ENCODE measurements at regions not wholly inside any gene's neighbourhood (a gene's known extent, or its start where the extent isn't known, plus 50 kb on each side); places are given as distances from the start of the nearest gene placed in this dataset.
"Not testable (repeated sequence)": the region's sequence is repeated elsewhere in the genome, so short reads cannot be mapped to it uniquely, and the experiment has no call there.

- not testable (repeated sequence) for H3K4me1 Mint-ChIP-seq (ENCODE audit: low read depth); H3K27ac Mint-ChIP-seq (ENCODE audit: unreplicated experiment); H3K36me3 Mint-ChIP-seq (ENCODE audit: low read depth); H3K9me3 Mint-ChIP-seq (ENCODE audit: low read depth); H3K4me3 Mint-ChIP-seq (ENCODE audit: unreplicated experiment); DNase-seq (ENCODE audit: low spot score); H3K27me3 Mint-ChIP-seq (ENCODE audit: low read depth)
Measured at GRCh38 chr10:46810222-46810621, 101.0 kb upstream of the PTPN20 start.

- not testable (repeated sequence) for H3K4me1 Mint-ChIP-seq (ENCODE audit: low read depth); H3K36me3 Mint-ChIP-seq (ENCODE audit: low read depth); DNase-seq (ENCODE audit: low spot score); H3K27me3 Mint-ChIP-seq (ENCODE audit: low read depth); H3K27ac Mint-ChIP-seq (ENCODE audit: unreplicated experiment); H3K4me3 Mint-ChIP-seq (ENCODE audit: unreplicated experiment); H3K9me3 Mint-ChIP-seq (ENCODE audit: low read depth)
Measured at GRCh38 chr10:46816126-46816525, 95.1 kb upstream of the PTPN20 start.

- not testable (repeated sequence) for H3K27ac Mint-ChIP-seq (ENCODE audit: unreplicated experiment); DNase-seq (ENCODE audit: low spot score); H3K27me3 Mint-ChIP-seq (ENCODE audit: low read depth); H3K36me3 Mint-ChIP-seq (ENCODE audit: low read depth); H3K4me1 Mint-ChIP-seq (ENCODE audit: low read depth); H3K9me3 Mint-ChIP-seq (ENCODE audit: low read depth); H3K4me3 Mint-ChIP-seq (ENCODE audit: unreplicated experiment)
Measured at GRCh38 chr10:46840393-46841050, 70.7 kb upstream of the PTPN20 start.

GRCh38 chr10:46841051-46841593 lies 70.1 kb upstream of the PTPN20 start:
- not testable (repeated sequence) for H3K27ac Mint-ChIP-seq (ENCODE audit: unreplicated experiment); H3K27me3 Mint-ChIP-seq (ENCODE audit: low read depth); H3K36me3 Mint-ChIP-seq (ENCODE audit: low read depth); DNase-seq (ENCODE audit: low spot score); H3K4me3 Mint-ChIP-seq (ENCODE audit: unreplicated experiment); H3K9me3 Mint-ChIP-seq (ENCODE audit: low read depth); H3K4me1 Mint-ChIP-seq (ENCODE audit: low read depth)

GRCh38 chr10:46845194-46845593 lies 66.0 kb upstream of the PTPN20 start:
- H3K27ac Mint-ChIP-seq (ENCODE audit: unreplicated experiment); H3K9me3 Mint-ChIP-seq (ENCODE audit: low read depth); H3K27me3 Mint-ChIP-seq (ENCODE audit: low read depth); H3K4me1 Mint-ChIP-seq (ENCODE audit: low read depth); DNase-seq (ENCODE audit: low spot score); H3K4me3 Mint-ChIP-seq (ENCODE audit: unreplicated experiment); H3K36me3 Mint-ChIP-seq (ENCODE audit: low read depth): not testable (repeated sequence)

- not testable (repeated sequence) for H3K36me3 Mint-ChIP-seq (ENCODE audit: low read depth); H3K4me3 Mint-ChIP-seq (ENCODE audit: unreplicated experiment); H3K4me1 Mint-ChIP-seq (ENCODE audit: low read depth); H3K27me3 Mint-ChIP-seq (ENCODE audit: low read depth); DNase-seq (ENCODE audit: low spot score); H3K9me3 Mint-ChIP-seq (ENCODE audit: low read depth); H3K27ac Mint-ChIP-seq (ENCODE audit: unreplicated experiment)
Measured at GRCh38 chr10:46845640-46846039, 65.6 kb upstream of the PTPN20 start.

- not testable (repeated sequence) for H3K27ac Mint-ChIP-seq (ENCODE audit: unreplicated experiment); H3K27me3 Mint-ChIP-seq (ENCODE audit: low read depth); H3K9me3 Mint-ChIP-seq (ENCODE audit: low read depth); DNase-seq (ENCODE audit: low spot score); H3K36me3 Mint-ChIP-seq (ENCODE audit: low read depth); H3K4me3 Mint-ChIP-seq (ENCODE audit: unreplicated experiment); H3K4me1 Mint-ChIP-seq (ENCODE audit: low read depth)
Measured at GRCh38 chr10:46860753-46861152, 50.5 kb upstream of the PTPN20 start.

Data from chondrocyte (in vitro differentiated cells).